ENCODE measurements at regions not wholly inside any gene's neighbourhood (a gene's known extent, or its start where the extent isn't known, plus 50 kb on each side); places are given as distances from the start of the nearest gene placed in this dataset.

- TF ChIP-seq, protein P1, sequence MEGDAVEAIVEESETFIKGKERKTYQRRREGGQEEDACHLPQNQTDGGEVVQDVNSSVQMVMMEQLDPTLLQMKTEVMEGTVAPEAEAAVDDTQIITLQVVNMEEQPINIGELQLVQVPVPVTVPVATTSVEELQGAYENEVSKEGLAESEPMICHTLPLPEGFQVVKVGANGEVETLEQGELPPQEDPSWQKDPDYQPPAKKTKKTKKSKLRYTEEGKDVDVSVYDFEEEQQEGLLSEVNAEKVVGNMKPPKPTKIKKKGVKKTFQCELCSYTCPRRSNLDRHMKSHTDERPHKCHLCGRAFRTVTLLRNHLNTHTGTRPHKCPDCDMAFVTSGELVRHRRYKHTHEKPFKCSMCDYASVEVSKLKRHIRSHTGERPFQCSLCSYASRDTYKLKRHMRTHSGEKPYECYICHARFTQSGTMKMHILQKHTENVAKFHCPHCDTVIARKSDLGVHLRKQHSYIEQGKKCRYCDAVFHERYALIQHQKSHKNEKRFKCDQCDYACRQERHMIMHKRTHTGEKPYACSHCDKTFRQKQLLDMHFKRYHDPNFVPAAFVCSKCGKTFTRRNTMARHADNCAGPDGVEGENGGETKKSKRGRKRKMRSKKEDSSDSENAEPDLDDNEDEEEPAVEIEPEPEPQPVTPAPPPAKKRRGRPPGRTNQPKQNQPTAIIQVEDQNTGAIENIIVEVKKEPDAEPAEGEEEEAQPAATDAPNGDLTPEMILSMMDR (IDR thresholded peaks at IDR 0.05) = no peak
- TF ChIP-seq POLR2AphosphoS5 (IDR thresholded peaks at IDR 0.05; ENCODE audit: low read depth, low read length) = no peak
- no peak for TF ChIP-seq SIN3A (IDR thresholded peaks at IDR 0.05; ENCODE audit: borderline replicate concordance, insufficient read depth, low read depth, low read length)
Observed at GRCh38 chr11:15688351-15688792, 573.6 kb downstream of the INSC start.

Measured in Panc1 (cell line).